ENCODE measurements at regions not wholly inside any gene's neighbourhood (a gene's known extent, or its start where the extent isn't known, plus 50 kb on each side); places are given as distances from the start of the nearest gene placed in this dataset.

- H3K27me3 ChIP-seq (ENCODE audit: insufficient read depth, low read depth): no peaks in the 10 kb centered on the region
- H3K4me1 ChIP-seq (replicated peaks; ENCODE audit: insufficient read depth): no peaks in the 10 kb centered on the region
- H3K27ac ChIP-seq: no peak overlapping the region
- H3K79me2 ChIP-seq (ENCODE audit: low read depth): no peaks in the 10 kb centered on the region
- DNase-seq: no peak
- intact Hi-C loops (cut with micrococcal nuclease; ENCODE audit: unreplicated experiment): no loop called here
- TF ChIP-seq EZH2 (IDR thresholded peaks at IDR 0.05; ENCODE audit: low read depth) (no peak), CTCF (conservative IDR thresholded peaks at IDR 0.05) (no peak)
- POLR2A ChIA-PET (ENCODE audit: unreplicated experiment): no interaction called here
- H3K4me3 ChIP-seq: no peak overlapping the region
- CTCF ChIA-PET: no interaction called here
- BruUV-seq (replicated peaks): no TSS peak
- no peaks in the 10 kb centered on the region for H3K36me3 ChIP-seq (ENCODE audit: low read depth)
- H3F3A ChIP-seq (ENCODE audit: insufficient read depth, low read depth): no peaks in the 10 kb centered on the region
- 0 out of 2 replicates have a peak overlapping the region, but pooled peaks have one; percentile 30 for H2AFZ ChIP-seq
- H4K20me1 ChIP-seq (ENCODE audit: insufficient read depth): no peaks in the 10 kb centered on the region
- H3K9me2 ChIP-seq (ENCODE audit: insufficient read depth): no peaks in the 10 kb centered on the region
- H3K4me2 ChIP-seq: no peak overlapping the region
- no peaks in the 10 kb centered on the region for H3K9me3 ChIP-seq (ENCODE audit: insufficient read depth, low read depth)
These were observed 204.6 kb downstream of the MTX2 start for GRCh38 chr2:176473851-176474250.

DNA sequence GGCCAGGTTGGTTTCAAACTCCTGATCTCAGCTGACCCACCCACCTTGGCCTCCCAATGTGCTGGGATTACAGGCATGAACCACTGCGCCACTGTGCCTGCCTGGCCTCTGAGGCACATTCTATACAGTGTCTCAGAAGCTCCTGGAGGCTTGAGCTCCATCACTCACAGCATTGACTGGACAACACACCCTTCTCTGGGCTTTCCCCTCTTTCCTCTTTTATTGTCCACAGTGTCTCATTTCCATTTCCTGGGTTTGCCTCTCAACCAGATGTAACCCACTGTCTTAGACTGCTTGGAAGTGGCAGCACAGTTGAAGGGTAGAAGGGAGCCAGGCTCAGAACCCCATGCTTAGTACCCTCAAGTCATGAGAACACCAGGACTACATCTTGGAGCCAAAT lies 208.1 kb downstream of the MTX2 start:
- Histone ChIP-seq H4K20me1 (ENCODE audit: insufficient read depth) (no peaks in the 10 kb centered on the region), H3K79me2 (ENCODE audit: low read depth) (no peaks in the 10 kb centered on the region), H3K9me3 (ENCODE audit: insufficient read depth, low read depth) (no peaks in the 10 kb centered on the region), H2AFZ (no peak overlapping the region), H3K9me2 (ENCODE audit: insufficient read depth) (no peaks in the 10 kb centered on the region), H3F3A (ENCODE audit: insufficient read depth, low read depth) (no peaks in the 10 kb centered on the region), H3K36me3 (ENCODE audit: low read depth) (no peaks in the 10 kb centered on the region), H3K4me3 (no peak overlapping the region), H3K4me2 (no peak overlapping the region), H3K4me1 (replicated peaks; ENCODE audit: insufficient read depth) (no peaks in the 10 kb centered on the region), H3K27me3 (ENCODE audit: insufficient read depth, low read depth) (no peaks in the 10 kb centered on the region), H3K27ac (no peak overlapping the region)
- ChIA-PET CTCF (no interaction called here), POLR2A (ENCODE audit: unreplicated experiment) (no interaction called here)
- intact Hi-C loops (cut with micrococcal nuclease; ENCODE audit: unreplicated experiment): no loop called here
- no TSS peak for BruUV-seq (replicated peaks)
- no peak for DNase-seq
- TF ChIP-seq CTCF (conservative IDR thresholded peaks at IDR 0.05) (no peak), EZH2 (IDR thresholded peaks at IDR 0.05; ENCODE audit: low read depth) (no peak)

- Histone ChIP-seq H3K4me1 (replicated peaks; ENCODE audit: insufficient read depth) (no peaks in the 10 kb centered on the region), H3K9me2 (ENCODE audit: insufficient read depth) (no peaks in the 10 kb centered on the region), H3K27ac (no peak overlapping the region), H3K4me2 (no peak overlapping the region), H2AFZ (no peak overlapping the region), H3K4me3 (no peak overlapping the region), H3K27me3 (ENCODE audit: insufficient read depth, low read depth) (peaks cover 5% of the 10 kb centered on the region), H3K79me2 (ENCODE audit: low read depth) (no peaks in the 10 kb centered on the region), H3K9me3 (ENCODE audit: insufficient read depth, low read depth) (no peaks in the 10 kb centered on the region), H3K36me3 (ENCODE audit: low read depth) (no peaks in the 10 kb centered on the region), H3F3A (ENCODE audit: insufficient read depth, low read depth) (no peaks in the 10 kb centered on the region), H4K20me1 (ENCODE audit: insufficient read depth) (no peaks in the 10 kb centered on the region)
- no peak for TF ChIP-seq EZH2 (IDR thresholded peaks at IDR 0.05; ENCODE audit: low read depth)
- TF ChIP-seq CTCF (conservative IDR thresholded peaks at IDR 0.05): no peak
- no peak for DNase-seq
- BruUV-seq (replicated peaks): no TSS peak
- CTCF ChIA-PET: no interaction called here
- POLR2A ChIA-PET (ENCODE audit: unreplicated experiment): no interaction called here
- intact Hi-C loops (cut with micrococcal nuclease; ENCODE audit: unreplicated experiment): no loop called here
These were observed 210.7 kb downstream of the MTX2 start for GRCh38 chr2:176479961-176480360.

All from PC-9 (cell line).